OCI-LY7 (cell line): ENCODE measurements at regions not wholly inside any gene's neighbourhood (a gene's known extent, or its start where the extent isn't known, plus 50 kb on each side); places are given as distances from the start of the nearest gene placed in this dataset.

ENCODE experiments used
- BruUV-seq: library from RNA; stranded (reverse); fragments of 400-500 nt; replicated peaks from 2 replicates; lab custom pipeline; 2021; lab: Mats Ljungman, UMichigan
- CTCF ChIA-PET: fragments of 300-600 bp; sonication (Branson Sonifier 250); formaldehyde crosslinking; loops from one replicate; lab custom pipeline; 2022; ENCODE audit warnings: antibody characterized with exemption; ENCODE audit not compliant: unreplicated experiment; lab: Charles Lee
- POLR2A ChIA-PET: fragments of 300-600 bp; sonication (Branson Sonifier 250); formaldehyde crosslinking; loops from one replicate; lab custom pipeline; 2022; ENCODE audit warnings: antibody characterized with exemption; lab: Charles Lee
- DNase-seq: peaks from one replicate; pipeline ENCODE4 v3.0.0-alpha.2; 2015; ENCODE audit warnings: low spot score
- H2AFZ ChIP-seq: fragments of 200-600 bp; sonication (generic), shearing (Covaris generic); 2 replicates; pipeline ENCODE4 v1.6.1; 2014; ENCODE audit warnings: mild to moderate bottlenecking, antibody characterized with exemption, low read length, moderate library complexity
- H3K27ac ChIP-seq: fragments of 200-600 bp; sonication (generic); 2 replicates; pipeline ENCODE4 v1.5.1; 2014; ENCODE audit warnings: mixed run types, low read depth, mild to moderate bottlenecking, moderate library complexity, low read length, inconsistent platforms; ENCODE audit not compliant: poor library complexity, severe bottlenecking
- H3K36me3 ChIP-seq: fragments of 200-600 bp; sonication (generic); 2 replicates; pipeline ENCODE4 v1.6.1; 2014; ENCODE audit warnings: mild to moderate bottlenecking, antibody characterized with exemption, low read length, moderate library complexity, mixed read lengths; ENCODE audit not compliant: insufficient read depth
- H3K4me1 ChIP-seq: fragments of 200-600 bp; sonication (generic); 2 replicates; pipeline ENCODE4 v1.5.1; 2014; ENCODE audit warnings: mild to moderate bottlenecking, low read length; ENCODE audit not compliant: insufficient read depth, poor library complexity, severe bottlenecking
- H3K4me2 ChIP-seq: fragments of 200-600 bp; sonication (generic); 2 replicates; pipeline ENCODE4 v1.6.1; 2014; ENCODE audit warnings: mild to moderate bottlenecking, low read length
- H3K4me3 ChIP-seq: fragments of 200-600 bp; sonication (generic); 2 replicates; pipeline ENCODE4 v1.5.1; 2014; ENCODE audit warnings: mild to moderate bottlenecking, low read depth, low read length; ENCODE audit not compliant: poor library complexity, severe bottlenecking
- H3K79me2 ChIP-seq: fragments of 200-600 bp; sonication (generic); 2 replicates; pipeline ENCODE4 v1.6.1; 2016; ENCODE audit warnings: low read depth, mild to moderate bottlenecking, low read length, moderate library complexity, mixed read lengths; ENCODE audit not compliant: insufficient read depth
- H3K9me2 ChIP-seq: fragments of 200-600 bp; sonication (generic); 2 replicates; pipeline ENCODE4 v1.6.1; 2016; ENCODE audit warnings: mild to moderate bottlenecking, low read length, mixed read lengths; ENCODE audit not compliant: insufficient read depth
- H3K9me3 ChIP-seq: fragments of 200-600 bp; sonication (generic); 2 replicates; pipeline ENCODE4 v1.6.1; 2014; ENCODE audit warnings: mild to moderate bottlenecking, mixed run types, low read length, mixed read lengths
- H4K20me1 ChIP-seq: fragments of 200-600 bp; sonication (generic); 2 replicates; pipeline ENCODE4 v1.6.1; 2014; ENCODE audit warnings: mild to moderate bottlenecking, antibody characterized with exemption, low read length, moderate library complexity, mixed read lengths; ENCODE audit not compliant: insufficient read depth
- EZH2phosphoT487 ChIP-seq: fragments of 200-600 bp; sonication (generic); IDR thresholded peaks from 2 replicates; pipeline ENCODE4 v1.6.1; 2018; ENCODE audit warnings: low read depth, borderline replicate concordance, mild to moderate bottlenecking, mixed run types, antibody characterized with exemption, low read length, moderate library complexity, mixed read lengths
- intact Hi-C: fragments of 100-400 bp; cut with micrococcal nuclease; formaldehyde crosslinking; loops from one replicate; pipeline ENCODE4 v1.10.0; 2022; ENCODE audit not compliant: unreplicated experiment
- TF ChIP-seq, protein P1 (sequence below): fragments of 200-600 bp; sonication (generic); conservative IDR thresholded peaks from 2 replicates; pipeline ENCODE4 v1.5.1; 2014; ENCODE audit warnings: mild to moderate bottlenecking, antibody characterized with exemption, low read length, moderate library complexity, mixed read lengths

DNA sequence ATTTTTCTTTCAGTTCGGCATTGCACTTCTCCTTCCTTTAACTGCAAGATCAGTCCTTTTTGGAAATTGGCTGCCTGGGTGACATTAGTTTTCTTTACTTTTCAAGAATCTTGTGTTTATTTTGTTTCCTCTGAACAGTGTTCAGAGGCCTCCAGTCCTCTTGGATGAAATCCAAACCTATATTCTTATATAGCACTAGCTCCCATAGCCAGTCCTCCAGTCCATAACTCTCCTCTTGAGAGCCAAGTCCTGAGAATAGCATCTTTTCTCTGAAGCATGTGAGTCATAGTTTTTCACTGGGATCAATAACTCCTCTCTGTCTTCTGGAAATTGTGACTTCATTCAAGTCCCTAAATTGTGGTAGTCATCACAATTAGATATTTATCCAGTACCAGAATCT is 357.5 kb downstream of the RAPGEF2 start:
- CTCF ChIA-PET, result no interaction called here
- 0 out of 2 replicates have a peak, but pooled peaks cover 6% of the 10 kb centered on the region for H3K9me3 ChIP-seq
- H4K20me1 ChIP-seq, result no peaks in the 10 kb centered on the region
- no peak overlapping the region for H3K4me3 ChIP-seq
- no peak overlapping the region for H3K4me2 ChIP-seq
- no peaks in the 10 kb centered on the region for H3K79me2 ChIP-seq
- H3K27ac ChIP-seq, result no peak overlapping the region
- TF ChIP-seq, protein P1, sequence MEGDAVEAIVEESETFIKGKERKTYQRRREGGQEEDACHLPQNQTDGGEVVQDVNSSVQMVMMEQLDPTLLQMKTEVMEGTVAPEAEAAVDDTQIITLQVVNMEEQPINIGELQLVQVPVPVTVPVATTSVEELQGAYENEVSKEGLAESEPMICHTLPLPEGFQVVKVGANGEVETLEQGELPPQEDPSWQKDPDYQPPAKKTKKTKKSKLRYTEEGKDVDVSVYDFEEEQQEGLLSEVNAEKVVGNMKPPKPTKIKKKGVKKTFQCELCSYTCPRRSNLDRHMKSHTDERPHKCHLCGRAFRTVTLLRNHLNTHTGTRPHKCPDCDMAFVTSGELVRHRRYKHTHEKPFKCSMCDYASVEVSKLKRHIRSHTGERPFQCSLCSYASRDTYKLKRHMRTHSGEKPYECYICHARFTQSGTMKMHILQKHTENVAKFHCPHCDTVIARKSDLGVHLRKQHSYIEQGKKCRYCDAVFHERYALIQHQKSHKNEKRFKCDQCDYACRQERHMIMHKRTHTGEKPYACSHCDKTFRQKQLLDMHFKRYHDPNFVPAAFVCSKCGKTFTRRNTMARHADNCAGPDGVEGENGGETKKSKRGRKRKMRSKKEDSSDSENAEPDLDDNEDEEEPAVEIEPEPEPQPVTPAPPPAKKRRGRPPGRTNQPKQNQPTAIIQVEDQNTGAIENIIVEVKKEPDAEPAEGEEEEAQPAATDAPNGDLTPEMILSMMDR, result no peak
- TF ChIP-seq EZH2phosphoT487, result no peak
- intact Hi-C loops, result no loop called here
- BruUV-seq, result no TSS peak
- H3K36me3 ChIP-seq, result no peaks in the 10 kb centered on the region
- no peak for DNase-seq
- no peaks in the 10 kb centered on the region for H3K4me1 ChIP-seq
- no peaks in the 10 kb centered on the region; the same call in 1 of the 2 replicates for H3K9me2 ChIP-seq
- POLR2A ChIA-PET, result no interaction called here
- no peak overlapping the region for H2AFZ ChIP-seq

DNA sequence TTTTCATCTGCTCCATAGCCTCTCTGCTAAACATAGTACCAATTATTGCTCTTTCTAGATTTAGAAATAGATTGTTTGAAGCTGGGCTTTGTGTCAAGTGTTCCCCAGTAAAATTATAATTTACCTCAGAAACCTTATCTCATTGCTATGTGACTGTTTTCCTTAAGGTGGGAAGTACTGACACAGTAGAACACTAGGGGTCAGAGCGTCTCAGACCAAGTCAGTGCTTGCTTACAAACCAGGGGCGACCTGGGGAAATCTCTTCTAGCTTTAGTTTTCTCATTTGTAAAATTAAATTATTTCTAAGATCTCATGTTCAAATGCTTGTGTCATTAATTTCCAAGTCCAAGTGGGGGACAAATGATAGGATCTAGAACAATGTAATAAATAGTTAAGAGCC is 360.4 kb downstream of the RAPGEF2 start:
- no peak overlapping the region for H2AFZ ChIP-seq
- ChIA-PET POLR2A (interaction anchor here (0.6 to 1.5 kb wide), 3 partner anchors 23 to 46 kb away, joined by 3 read pairs; no protein-coding TSS in a partner anchor), CTCF (no interaction called here)
- no peak overlapping the region for H3K4me3 ChIP-seq
- H3K27ac ChIP-seq, result no peak overlapping the region
- H3K4me1 ChIP-seq, result no peaks in the 10 kb centered on the region
- H3K9me2 ChIP-seq, result no peaks in the 10 kb centered on the region; the same call in 1 of the 2 replicates
- no peaks in the 10 kb centered on the region for H3K79me2 ChIP-seq
- TF ChIP-seq, protein P1, result 0 out of 2 replicates have a peak, but pooled peaks have one; percentile 19
- no peak for TF ChIP-seq EZH2phosphoT487
- H3K9me3 ChIP-seq, result 0 out of 2 replicates have a peak, but pooled peaks cover 6% of the 10 kb centered on the region
- BruUV-seq, result no TSS peak
- no peaks in the 10 kb centered on the region for H3K36me3 ChIP-seq
- H4K20me1 ChIP-seq, result no peaks in the 10 kb centered on the region
- H3K4me2 ChIP-seq, result no peak overlapping the region
- DNase-seq, result no peak
- intact Hi-C loops, result no loop called here

DNA sequence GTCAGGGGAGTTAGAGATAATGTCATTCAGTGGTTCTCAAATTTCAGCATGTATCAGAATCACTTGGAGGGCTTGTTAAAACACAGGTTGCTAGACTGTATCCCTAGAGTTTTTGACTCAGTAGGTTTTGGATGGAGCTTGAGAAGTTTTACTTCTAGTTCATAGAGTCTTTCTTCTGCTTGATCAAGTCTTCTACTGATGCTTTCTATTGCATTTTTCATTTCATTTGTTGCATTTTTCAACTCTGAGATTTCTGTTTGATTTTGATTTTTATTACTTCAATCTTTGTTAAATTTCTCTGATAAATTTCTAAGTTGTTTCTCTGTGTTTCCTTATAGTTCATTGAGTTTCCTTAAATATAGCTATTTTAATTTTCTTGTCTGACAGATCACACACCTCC is 361.4 kb downstream of the RAPGEF2 start:
- H3K4me2 ChIP-seq, result no peak overlapping the region
- no TSS peak for BruUV-seq
- no peak for DNase-seq
- no peaks in the 10 kb centered on the region for H3K4me1 ChIP-seq
- no peak overlapping the region for H2AFZ ChIP-seq
- ChIA-PET POLR2A (interaction anchor here (0.7 to 1.5 kb wide), 4 partner anchors 8 to 45 kb away, joined by 3 to 6 read pairs (median 4); no protein-coding TSS in a partner anchor), CTCF (no interaction called here)
- no peaks in the 10 kb centered on the region for H4K20me1 ChIP-seq
- no peak overlapping the region for H3K4me3 ChIP-seq
- H3K36me3 ChIP-seq, result no peaks in the 10 kb centered on the region
- intact Hi-C loops, result no loop called here
- no peaks in the 10 kb centered on the region for H3K79me2 ChIP-seq
- H3K27ac ChIP-seq, result no peak overlapping the region
- H3K9me2 ChIP-seq, result no peaks in the 10 kb centered on the region; the same call in 1 of the 2 replicates
- H3K9me3 ChIP-seq, result 0 out of 2 replicates have a peak, but pooled peaks cover 6% of the 10 kb centered on the region
- TF ChIP-seq, protein P1, result no peak
